WTC11 (cell line): ENCODE measurements at regions not wholly inside any gene's neighbourhood (a gene's known extent, or its start where the extent isn't known, plus 50 kb on each side); places are given as distances from the start of the nearest gene placed in this dataset.

ENCODE experiments used
- ATF1 ChIP-seq: sonication (generic); formaldehyde crosslinking; IDR thresholded peaks from 2 replicates; pipeline ENCODE4 v1.8.1; 2023; ENCODE audit warnings: mild to moderate bottlenecking, moderate library complexity, missing genetic modification reagents
- ATF6 ChIP-seq: sonication (generic); formaldehyde crosslinking; IDR thresholded peaks from 2 replicates; pipeline ENCODE4 v1.8.1; 2023; ENCODE audit warnings: mild to moderate bottlenecking, missing genetic modification reagents
- CREM ChIP-seq: sonication (generic); formaldehyde crosslinking; IDR thresholded peaks from 2 replicates; pipeline ENCODE4 v1.8.1; 2022; ENCODE audit warnings: mild to moderate bottlenecking, missing genetic modification reagents, moderate library complexity
- CTCF ChIP-seq: fragments of 200-600 bp; IDR thresholded peaks from 2 replicates; pipeline ENCODE4 v1.8.0; 2022; ENCODE audit warnings: antibody characterized with exemption
- ELF4 ChIP-seq: sonication (generic); formaldehyde crosslinking; IDR thresholded peaks from 2 replicates; pipeline ENCODE4 v1.8.1; 2022; ENCODE audit warnings: low read depth, mild to moderate bottlenecking, moderate library complexity, missing genetic modification reagents
- ESRRA ChIP-seq: sonication (generic); formaldehyde crosslinking; IDR thresholded peaks from 2 replicates; pipeline ENCODE4 v1.8.1; 2022; ENCODE audit warnings: mild to moderate bottlenecking, missing genetic modification reagents, borderline replicate concordance
- MAX ChIP-seq: sonication (generic); formaldehyde crosslinking; IDR thresholded peaks from 2 replicates; pipeline ENCODE4 v1.8.0; 2022; ENCODE audit warnings: mild to moderate bottlenecking, missing genetic modification reagents
- MXD4 ChIP-seq: fragments of 250-450 bp; sonication (Bioruptor Pico); IDR thresholded peaks from 2 replicates; pipeline ENCODE4 v1.8.0; 2021; ENCODE audit warnings: mild to moderate bottlenecking, moderate library complexity, borderline replicate concordance
- NFATC4 ChIP-seq: fragments of 250-450 bp; sonication (Bioruptor Pico); IDR thresholded peaks from 2 replicates; pipeline ENCODE4 v1.9.0; 2021; ENCODE audit warnings: mild to moderate bottlenecking
- OVOL2 ChIP-seq: fragments of 250-450 bp; sonication (Bioruptor Pico); IDR thresholded peaks from 2 replicates; pipeline ENCODE4 v1.9.0; 2021; ENCODE audit warnings: mild to moderate bottlenecking, borderline replicate concordance
- TEAD4 ChIP-seq: sonication (generic); formaldehyde crosslinking; IDR thresholded peaks from 2 replicates; pipeline ENCODE4 v1.8.0; 2022; ENCODE audit warnings: mild to moderate bottlenecking, missing genetic modification reagents
- TP53 ChIP-seq: sonication (generic); formaldehyde crosslinking; IDR thresholded peaks from 2 replicates; pipeline ENCODE4 v1.8.1; 2023; ENCODE audit warnings: mild to moderate bottlenecking, missing genetic modification reagents
- TF ChIP-seq, protein P1 (sequence below): fragments of 250-450 bp; sonication (Bioruptor Pico); IDR thresholded peaks from 2 replicates; pipeline ENCODE4 v1.9.0; 2021; ENCODE audit warnings: mild to moderate bottlenecking
- TF ChIP-seq, protein P2 (sequence below): sonication (generic); formaldehyde crosslinking; conservative IDR thresholded peaks from 2 replicates; pipeline ENCODE4 v1.8.1; 2023; ENCODE audit warnings: mild to moderate bottlenecking, low read depth, missing genetic modification reagents, moderate library complexity

GRCh38 chr1:39106801-39107327, 80.7 kb downstream of the NDUFS5 start:
- TF ChIP-seq CREM, result no peak
- no peak for TF ChIP-seq CTCF
- TF ChIP-seq MAX, result no peak
- TF ChIP-seq, protein P1, sequence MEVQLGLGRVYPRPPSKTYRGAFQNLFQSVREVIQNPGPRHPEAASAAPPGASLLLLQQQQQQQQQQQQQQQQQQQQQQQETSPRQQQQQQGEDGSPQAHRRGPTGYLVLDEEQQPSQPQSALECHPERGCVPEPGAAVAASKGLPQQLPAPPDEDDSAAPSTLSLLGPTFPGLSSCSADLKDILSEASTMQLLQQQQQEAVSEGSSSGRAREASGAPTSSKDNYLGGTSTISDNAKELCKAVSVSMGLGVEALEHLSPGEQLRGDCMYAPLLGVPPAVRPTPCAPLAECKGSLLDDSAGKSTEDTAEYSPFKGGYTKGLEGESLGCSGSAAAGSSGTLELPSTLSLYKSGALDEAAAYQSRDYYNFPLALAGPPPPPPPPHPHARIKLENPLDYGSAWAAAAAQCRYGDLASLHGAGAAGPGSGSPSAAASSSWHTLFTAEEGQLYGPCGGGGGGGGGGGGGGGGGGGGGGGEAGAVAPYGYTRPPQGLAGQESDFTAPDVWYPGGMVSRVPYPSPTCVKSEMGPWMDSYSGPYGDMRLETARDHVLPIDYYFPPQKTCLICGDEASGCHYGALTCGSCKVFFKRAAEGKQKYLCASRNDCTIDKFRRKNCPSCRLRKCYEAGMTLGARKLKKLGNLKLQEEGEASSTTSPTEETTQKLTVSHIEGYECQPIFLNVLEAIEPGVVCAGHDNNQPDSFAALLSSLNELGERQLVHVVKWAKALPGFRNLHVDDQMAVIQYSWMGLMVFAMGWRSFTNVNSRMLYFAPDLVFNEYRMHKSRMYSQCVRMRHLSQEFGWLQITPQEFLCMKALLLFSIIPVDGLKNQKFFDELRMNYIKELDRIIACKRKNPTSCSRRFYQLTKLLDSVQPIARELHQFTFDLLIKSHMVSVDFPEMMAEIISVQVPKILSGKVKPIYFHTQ (CRISPR knock-in tag), result no peak
- TF ChIP-seq ELF4 (CRISPR knock-in tag), result no peak
- no peak for TF ChIP-seq MXD4 (CRISPR knock-in tag)
- no peak for TF ChIP-seq TP53 (CRISPR knock-in tag)
- TF ChIP-seq, protein P2, sequence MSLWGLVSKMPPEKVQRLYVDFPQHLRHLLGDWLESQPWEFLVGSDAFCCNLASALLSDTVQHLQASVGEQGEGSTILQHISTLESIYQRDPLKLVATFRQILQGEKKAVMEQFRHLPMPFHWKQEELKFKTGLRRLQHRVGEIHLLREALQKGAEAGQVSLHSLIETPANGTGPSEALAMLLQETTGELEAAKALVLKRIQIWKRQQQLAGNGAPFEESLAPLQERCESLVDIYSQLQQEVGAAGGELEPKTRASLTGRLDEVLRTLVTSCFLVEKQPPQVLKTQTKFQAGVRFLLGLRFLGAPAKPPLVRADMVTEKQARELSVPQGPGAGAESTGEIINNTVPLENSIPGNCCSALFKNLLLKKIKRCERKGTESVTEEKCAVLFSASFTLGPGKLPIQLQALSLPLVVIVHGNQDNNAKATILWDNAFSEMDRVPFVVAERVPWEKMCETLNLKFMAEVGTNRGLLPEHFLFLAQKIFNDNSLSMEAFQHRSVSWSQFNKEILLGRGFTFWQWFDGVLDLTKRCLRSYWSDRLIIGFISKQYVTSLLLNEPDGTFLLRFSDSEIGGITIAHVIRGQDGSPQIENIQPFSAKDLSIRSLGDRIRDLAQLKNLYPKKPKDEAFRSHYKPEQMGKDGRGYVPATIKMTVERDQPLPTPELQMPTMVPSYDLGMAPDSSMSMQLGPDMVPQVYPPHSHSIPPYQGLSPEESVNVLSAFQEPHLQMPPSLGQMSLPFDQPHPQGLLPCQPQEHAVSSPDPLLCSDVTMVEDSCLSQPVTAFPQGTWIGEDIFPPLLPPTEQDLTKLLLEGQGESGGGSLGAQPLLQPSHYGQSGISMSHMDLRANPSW (CRISPR knock-in tag), result no peak
- no peak for TF ChIP-seq TEAD4 (CRISPR knock-in tag)
- no peak for TF ChIP-seq OVOL2 (CRISPR knock-in tag)
- TF ChIP-seq ESRRA, result no peak
- TF ChIP-seq ATF6 (CRISPR knock-in tag), result no peak
- no peak for TF ChIP-seq NFATC4
- TF ChIP-seq ATF1 (CRISPR knock-in tag), result no peak
